ENCODE measurements at regions not wholly inside any gene's neighbourhood (a gene's known extent, or its start where the extent isn't known, plus 50 kb on each side); places are given as distances from the start of the nearest gene placed in this dataset.
A peak's percentile ranks its signal among the peaks of the same experiment; 100 is the strongest.

- H3K27me3 ChIP-seq (replicated peaks; ENCODE audit: control insufficient read depth, insufficient read depth, low read length) = peaks cover 12% of the 10 kb centered on the region
- peaks cover 37% of the 10 kb centered on the region for H3K4me1 ChIP-seq (ENCODE audit: control insufficient read depth, insufficient read depth, low read length)
- H3K4me3 ChIP-seq (ENCODE audit: low read length) = no peak overlapping the region
- no peak overlapping the region for H3K9ac ChIP-seq (ENCODE audit: low read length)
- DNase-seq (ENCODE audit: low read depth) = no peak
- peaks cover 7% of the 10 kb centered on the region for H3K9me3 ChIP-seq (ENCODE audit: control insufficient read depth, low read length)
- no peaks in the 10 kb centered on the region for H3K36me3 ChIP-seq (ENCODE audit: control insufficient read depth, insufficient read depth, low read length, severe bottlenecking)
Measured at GRCh38 chr15:70160267-70160666, 62.5 kb upstream of the TLE3 start.

- Histone ChIP-seq H3K36me3 (ENCODE audit: control insufficient read depth, insufficient read depth, low read length, severe bottlenecking) (no peaks in the 10 kb centered on the region), H3K4me1 (ENCODE audit: control insufficient read depth, insufficient read depth, low read length) (peaks cover 40% of the 10 kb centered on the region), H3K27me3 (replicated peaks; ENCODE audit: control insufficient read depth, insufficient read depth, low read length) (peaks cover 12% of the 10 kb centered on the region), H3K4me3 (ENCODE audit: low read length) (no peak overlapping the region), H3K9ac (ENCODE audit: low read length) (no peak overlapping the region), H3K9me3 (ENCODE audit: control insufficient read depth, low read length) (peaks cover 7% of the 10 kb centered on the region)
- DNase-seq (ENCODE audit: low read depth) = no peak
Measured at GRCh38 chr15:70159713-70160009, 61.9 kb upstream of the TLE3 start.

GRCh38 chr15:70159001-70159712, 61.4 kb upstream of the TLE3 start:
- Histone ChIP-seq H3K27me3 (replicated peaks; ENCODE audit: control insufficient read depth, insufficient read depth, low read length) (peaks cover 12% of the 10 kb centered on the region), H3K4me1 (ENCODE audit: control insufficient read depth, insufficient read depth, low read length) (peaks cover 45% of the 10 kb centered on the region), H3K4me3 (ENCODE audit: low read length) (no peak overlapping the region), H3K9ac (ENCODE audit: low read length) (no peak overlapping the region), H3K36me3 (ENCODE audit: control insufficient read depth, insufficient read depth, low read length, severe bottlenecking) (no peaks in the 10 kb centered on the region), H3K9me3 (ENCODE audit: control insufficient read depth, low read length) (peaks cover 3% of the 10 kb centered on the region)
- DNase-seq (ENCODE audit: low read depth) = no peak

- Histone ChIP-seq H3K4me1 (ENCODE audit: control insufficient read depth, insufficient read depth, low read length) (peaks cover 47% of the 10 kb centered on the region), H3K9ac (ENCODE audit: low read length) (no peak overlapping the region), H3K9me3 (ENCODE audit: control insufficient read depth, low read length) (no peaks in the 10 kb centered on the region), H3K4me3 (ENCODE audit: low read length) (no peak overlapping the region), H3K27me3 (replicated peaks; ENCODE audit: control insufficient read depth, insufficient read depth, low read length) (peaks cover 12% of the 10 kb centered on the region), H3K36me3 (ENCODE audit: control insufficient read depth, insufficient read depth, low read length, severe bottlenecking) (no peaks in the 10 kb centered on the region)
- DNase-seq (ENCODE audit: low read depth) = no peak
Measured at GRCh38 chr15:70158309-70159000, 60.7 kb upstream of the TLE3 start.

- Histone ChIP-seq H3K4me3 (ENCODE audit: low read length) (no peak overlapping the region), H3K9ac (ENCODE audit: low read length) (no peak overlapping the region), H3K27me3 (replicated peaks; ENCODE audit: control insufficient read depth, insufficient read depth, low read length) (peaks cover 3% of the 10 kb centered on the region), H3K4me1 (ENCODE audit: control insufficient read depth, insufficient read depth, low read length) (peaks cover 47% of the 10 kb centered on the region), H3K9me3 (ENCODE audit: control insufficient read depth, low read length) (no peaks in the 10 kb centered on the region), H3K36me3 (ENCODE audit: control insufficient read depth, insufficient read depth, low read length, severe bottlenecking) (no peaks in the 10 kb centered on the region)
- DNase-seq (ENCODE audit: low read depth) = peak; percentile 9
Measured at GRCh38 chr15:70156671-70157271, 59.1 kb upstream of the TLE3 start.

GRCh38 chr15:70154718-70155347, 57.1 kb upstream of the TLE3 start:
- no peak overlapping the region for H3K4me3 ChIP-seq (ENCODE audit: low read length)
- no peak overlapping the region for H3K9ac ChIP-seq (ENCODE audit: low read length)
- no peaks in the 10 kb centered on the region for H3K27me3 ChIP-seq (replicated peaks; ENCODE audit: control insufficient read depth, insufficient read depth, low read length)
- no peaks in the 10 kb centered on the region for H3K9me3 ChIP-seq (ENCODE audit: control insufficient read depth, low read length)
- no peaks in the 10 kb centered on the region for H3K36me3 ChIP-seq (ENCODE audit: control insufficient read depth, insufficient read depth, low read length, severe bottlenecking)
- peaks cover 36% of the 10 kb centered on the region for H3K4me1 ChIP-seq (ENCODE audit: control insufficient read depth, insufficient read depth, low read length)
- peak; percentile 7 for DNase-seq (ENCODE audit: low read depth)

- Histone ChIP-seq H3K27me3 (replicated peaks; ENCODE audit: control insufficient read depth, insufficient read depth, low read length) (no peaks in the 10 kb centered on the region), H3K9me3 (ENCODE audit: control insufficient read depth, low read length) (no peaks in the 10 kb centered on the region), H3K36me3 (ENCODE audit: control insufficient read depth, insufficient read depth, low read length, severe bottlenecking) (no peaks in the 10 kb centered on the region), H3K9ac (ENCODE audit: low read length) (no peak overlapping the region), H3K4me3 (ENCODE audit: low read length) (no peak overlapping the region), H3K4me1 (ENCODE audit: control insufficient read depth, insufficient read depth, low read length) (peaks cover 35% of the 10 kb centered on the region)
- peak; percentile 21 for DNase-seq (ENCODE audit: low read depth)
Measured at GRCh38 chr15:70153921-70154717, 56.4 kb upstream of the TLE3 start.

- DNase-seq (ENCODE audit: low read depth) = no peak
- no peak overlapping the region for H3K4me3 ChIP-seq (ENCODE audit: low read length)
- no peaks in the 10 kb centered on the region for H3K9me3 ChIP-seq (ENCODE audit: control insufficient read depth, low read length)
- H3K36me3 ChIP-seq (ENCODE audit: control insufficient read depth, insufficient read depth, low read length, severe bottlenecking) = no peaks in the 10 kb centered on the region
- H3K4me1 ChIP-seq (ENCODE audit: control insufficient read depth, insufficient read depth, low read length) = peaks cover 29% of the 10 kb centered on the region
- no peak overlapping the region for H3K9ac ChIP-seq (ENCODE audit: low read length)
- H3K27me3 ChIP-seq (replicated peaks; ENCODE audit: control insufficient read depth, insufficient read depth, low read length) = peaks cover 6% of the 10 kb centered on the region
Measured at GRCh38 chr15:70152070-70152480, 54.4 kb upstream of the TLE3 start.

- no peaks in the 10 kb centered on the region for H3K9me3 ChIP-seq (ENCODE audit: control insufficient read depth, low read length)
- peaks cover 6% of the 10 kb centered on the region for H3K27me3 ChIP-seq (replicated peaks; ENCODE audit: control insufficient read depth, insufficient read depth, low read length)
- no peaks in the 10 kb centered on the region for H3K36me3 ChIP-seq (ENCODE audit: control insufficient read depth, insufficient read depth, low read length, severe bottlenecking)
- no peak overlapping the region for H3K4me3 ChIP-seq (ENCODE audit: low read length)
- no peak for DNase-seq (ENCODE audit: low read depth)
- H3K4me1 ChIP-seq (ENCODE audit: control insufficient read depth, insufficient read depth, low read length) = peaks cover 23% of the 10 kb centered on the region
- no peak overlapping the region for H3K9ac ChIP-seq (ENCODE audit: low read length)
Measured at GRCh38 chr15:70151462-70151861, 53.7 kb upstream of the TLE3 start.

GRCh38 chr15:70151003-70151402, 53.3 kb upstream of the TLE3 start:
- Histone ChIP-seq H3K9ac (ENCODE audit: low read length) (no peak overlapping the region), H3K4me3 (ENCODE audit: low read length) (no peak overlapping the region), H3K27me3 (replicated peaks; ENCODE audit: control insufficient read depth, insufficient read depth, low read length) (peaks cover 9% of the 10 kb centered on the region), H3K36me3 (ENCODE audit: control insufficient read depth, insufficient read depth, low read length, severe bottlenecking) (no peaks in the 10 kb centered on the region), H3K9me3 (ENCODE audit: control insufficient read depth, low read length) (no peaks in the 10 kb centered on the region), H3K4me1 (ENCODE audit: control insufficient read depth, insufficient read depth, low read length) (peaks cover 18% of the 10 kb centered on the region)
- no peak for DNase-seq (ENCODE audit: low read depth)

- Histone ChIP-seq H3K27me3 (replicated peaks; ENCODE audit: control insufficient read depth, insufficient read depth, low read length) (peaks cover 14% of the 10 kb centered on the region), H3K4me1 (ENCODE audit: control insufficient read depth, insufficient read depth, low read length) (peaks cover 14% of the 10 kb centered on the region), H3K9ac (ENCODE audit: low read length) (no peak overlapping the region), H3K4me3 (ENCODE audit: low read length) (no peak overlapping the region), H3K9me3 (ENCODE audit: control insufficient read depth, low read length) (no peaks in the 10 kb centered on the region), H3K36me3 (ENCODE audit: control insufficient read depth, insufficient read depth, low read length, severe bottlenecking) (no peaks in the 10 kb centered on the region)
- DNase-seq (ENCODE audit: low read depth) = no peak
Measured at GRCh38 chr15:70150405-70150747, 52.7 kb upstream of the TLE3 start.

Data from adipocyte (in vitro differentiated cells).